ENCODE measurements at regions not wholly inside any gene's neighbourhood (a gene's known extent, or its start where the extent isn't known, plus 50 kb on each side); places are given as distances from the start of the nearest gene placed in this dataset.

DNA sequence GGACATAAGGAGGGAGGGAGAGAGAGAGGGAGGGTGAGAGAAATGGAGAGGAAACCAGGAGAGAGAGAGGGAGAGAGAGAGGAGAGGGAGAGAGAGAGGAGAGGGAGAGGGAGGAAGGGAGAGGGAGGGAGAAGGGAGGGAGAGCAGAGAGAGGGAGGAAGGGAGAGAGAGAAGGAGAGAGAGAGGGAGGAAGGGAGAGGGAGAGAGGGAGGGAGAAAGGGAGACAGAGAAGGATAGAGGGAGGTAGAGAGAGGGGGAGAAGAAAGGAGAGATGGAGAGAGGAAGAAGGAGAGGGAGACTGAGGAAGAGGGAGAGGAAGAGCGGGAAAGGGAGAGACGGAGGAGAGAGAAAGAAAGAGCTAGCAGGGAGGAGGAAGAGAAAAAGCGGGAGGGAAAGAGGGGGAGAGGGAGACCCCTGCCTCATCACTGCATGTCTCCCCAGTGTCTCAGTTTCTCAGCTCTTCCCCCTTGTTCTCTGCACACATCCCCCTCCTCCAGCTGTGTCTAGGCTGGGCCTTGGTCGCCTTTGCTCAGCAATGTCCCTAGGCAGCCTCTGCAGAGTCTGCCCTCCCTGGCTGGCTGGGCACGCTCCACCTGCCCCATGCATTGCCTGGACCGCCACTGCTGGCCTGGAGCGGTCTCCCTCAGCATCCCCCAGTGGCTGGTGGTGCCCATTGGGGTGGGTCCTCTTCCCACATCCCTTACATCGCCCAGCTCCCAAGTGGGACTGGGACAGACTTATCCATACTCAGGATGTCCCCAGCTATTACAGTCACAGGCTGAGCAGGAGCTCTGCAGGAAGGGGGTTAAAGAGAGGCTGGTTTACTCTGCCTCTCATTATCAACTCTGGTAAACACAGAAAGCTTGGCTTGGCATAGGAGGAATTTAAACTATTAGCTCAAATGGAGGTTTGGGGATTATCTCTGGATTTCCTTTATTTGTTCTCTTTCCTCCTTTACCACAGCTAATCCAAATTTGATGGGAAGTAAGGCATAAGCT, 85.7 kb upstream of the APCDD1 start:
- WGBS, 2 donors = 81 to 87% methylated on average over 8 of the region's 8 CpGs
- no peak overlapping the region for H3K4me3 ChIP-seq
- H3K36me3 ChIP-seq = no peaks in the 10 kb centered on the region
- no peaks in the 10 kb centered on the region for H3K4me1 ChIP-seq
- intact Hi-C loops (cut with DNase I) = no loop called here
- H3K27ac ChIP-seq = no peak overlapping the region
- peaks cover 0 to 21% (median 10%) of the 10 kb centered on the region in 11 donors for H3K9me3 ChIP-seq
- ATAC-seq (no peak), DNase-seq (no peak)
- TF ChIP-seq, protein P1, sequence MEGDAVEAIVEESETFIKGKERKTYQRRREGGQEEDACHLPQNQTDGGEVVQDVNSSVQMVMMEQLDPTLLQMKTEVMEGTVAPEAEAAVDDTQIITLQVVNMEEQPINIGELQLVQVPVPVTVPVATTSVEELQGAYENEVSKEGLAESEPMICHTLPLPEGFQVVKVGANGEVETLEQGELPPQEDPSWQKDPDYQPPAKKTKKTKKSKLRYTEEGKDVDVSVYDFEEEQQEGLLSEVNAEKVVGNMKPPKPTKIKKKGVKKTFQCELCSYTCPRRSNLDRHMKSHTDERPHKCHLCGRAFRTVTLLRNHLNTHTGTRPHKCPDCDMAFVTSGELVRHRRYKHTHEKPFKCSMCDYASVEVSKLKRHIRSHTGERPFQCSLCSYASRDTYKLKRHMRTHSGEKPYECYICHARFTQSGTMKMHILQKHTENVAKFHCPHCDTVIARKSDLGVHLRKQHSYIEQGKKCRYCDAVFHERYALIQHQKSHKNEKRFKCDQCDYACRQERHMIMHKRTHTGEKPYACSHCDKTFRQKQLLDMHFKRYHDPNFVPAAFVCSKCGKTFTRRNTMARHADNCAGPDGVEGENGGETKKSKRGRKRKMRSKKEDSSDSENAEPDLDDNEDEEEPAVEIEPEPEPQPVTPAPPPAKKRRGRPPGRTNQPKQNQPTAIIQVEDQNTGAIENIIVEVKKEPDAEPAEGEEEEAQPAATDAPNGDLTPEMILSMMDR (IDR thresholded peaks at IDR 0.05) = no peak
- H3K27me3 ChIP-seq = no peaks in the 10 kb centered on the region

- WGBS, 2 donors = 86 to 94% methylated on average over 7 of the region's 7 CpGs
- ATAC-seq (no peak), DNase-seq (no peak)
- H3K4me1 ChIP-seq = no peaks in the 10 kb centered on the region
- H3K27ac ChIP-seq = no peak overlapping the region
- TF ChIP-seq, protein P1 (IDR thresholded peaks at IDR 0.05) = no peak
- no peaks in the 10 kb centered on the region for H3K27me3 ChIP-seq
- peaks cover 0 to 1% (median 0%) of the 10 kb centered on the region in 11 donors for H3K9me3 ChIP-seq
- intact Hi-C loops (cut with DNase I) = no loop called here
- H3K36me3 ChIP-seq = no peaks in the 10 kb centered on the region
- H3K4me3 ChIP-seq = no peak overlapping the region
These were observed 83.7 kb upstream of the APCDD1 start for GRCh38 chr18:10370716-10371115.

DNA sequence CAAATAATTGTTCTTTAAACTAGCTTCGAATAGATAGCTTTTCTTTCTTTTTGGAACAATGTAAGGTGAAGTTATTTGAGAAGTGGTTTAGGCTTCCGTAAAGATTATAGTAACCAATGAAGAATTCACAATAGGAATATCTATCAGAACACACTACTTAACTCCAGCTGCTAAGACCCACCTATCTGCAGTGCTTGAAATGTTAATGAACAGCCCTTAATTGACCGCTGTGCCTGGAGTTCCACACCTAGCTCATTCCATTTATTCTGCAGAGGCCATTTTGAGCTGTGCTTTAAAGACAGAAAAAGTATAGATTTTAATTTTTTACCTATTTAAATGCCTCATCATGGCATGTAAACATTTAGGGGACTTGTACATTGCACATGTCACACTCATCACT, 83.3 kb upstream of the APCDD1 start:
- Histone ChIP-seq H3K9me3 (no peaks in the 10 kb centered on the region), H3K36me3 (no peaks in the 10 kb centered on the region), H3K4me1 (peaks cover 0 to under 1% (median 0%) of the 10 kb centered on the region in 9 donors), H3K4me3 (no peak overlapping the region), H3K27me3 (no peaks in the 10 kb centered on the region), H3K27ac (no peak overlapping the region)
- ATAC-seq (no peak), DNase-seq (no peak)
- 76 to 95% methylated on average over 3 of the region's 3 CpGs for WGBS, 2 donors
- TF ChIP-seq, protein P1 (IDR thresholded peaks at IDR 0.05) = no peak
- intact Hi-C loops (cut with DNase I) = no loop called here

DNA sequence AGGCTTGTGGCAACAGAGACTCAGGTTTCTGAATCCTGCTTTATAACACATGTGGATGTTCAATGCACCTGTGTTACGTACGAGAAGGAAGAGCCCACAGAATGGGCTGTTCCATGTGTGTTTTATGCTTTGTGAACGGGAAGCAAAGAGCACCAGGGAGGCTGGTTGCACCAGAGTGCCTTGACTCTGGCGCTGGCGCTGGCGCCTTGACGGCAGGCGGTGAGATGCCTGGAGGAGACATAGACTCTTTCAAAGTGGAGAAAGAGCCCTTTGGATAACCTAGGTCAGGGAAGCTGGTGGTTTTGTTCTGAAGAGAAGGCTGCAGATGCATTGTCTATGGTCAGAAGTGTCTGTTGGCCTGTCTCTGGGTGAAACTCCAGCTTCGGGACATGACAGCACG, 80.2 kb upstream of the APCDD1 start:
- peaks cover 0 to 18% (median 0%) of the 10 kb centered on the region in 9 donors for H3K4me1 ChIP-seq
- H3K27me3 ChIP-seq = no peaks in the 10 kb centered on the region
- DNase-seq = no peak
- TF ChIP-seq, protein P1 (IDR thresholded peaks at IDR 0.05) = no peak
- no peak for ATAC-seq
- H3K4me3 ChIP-seq = no peak overlapping the region
- 91 to 92% methylated on average over 10 of the region's 10 CpGs for WGBS, 2 donors
- H3K36me3 ChIP-seq = no peaks in the 10 kb centered on the region
- no peaks in the 10 kb centered on the region for H3K9me3 ChIP-seq
- no peak overlapping the region for H3K27ac ChIP-seq
- intact Hi-C loops (cut with DNase I) = no loop called here
